NCI-H2227 (cell line): ENCODE measurements at regions not wholly inside any gene's neighbourhood (a gene's known extent, or its start where the extent isn't known, plus 50 kb on each side); places are given as distances from the start of the nearest gene placed in this dataset.

Experiments used
- DNase-seq: peaks from one replicate; lab custom pipeline; 2025; ENCODE audit not compliant: unreplicated experiment; lab: John Stamatoyannopoulos, UW

- DNase-seq = no peak
Observed at GRCh38 chr3:155029941-155030340, 50.2 kb upstream of the MME start.

- no peak for DNase-seq
Observed at GRCh38 chr3:155026999-155027591, 53.0 kb upstream of the MME start.

- DNase-seq = no peak
Observed at GRCh38 chr3:155024006-155024638, 56.0 kb upstream of the MME start.

GRCh38 chr3:155022896-155023295 is 57.2 kb upstream of the MME start:
- DNase-seq = no peak

- no peak for DNase-seq
Observed at GRCh38 chr3:155019575-155019974, 60.5 kb upstream of the MME start.

- no peak for DNase-seq
Observed at GRCh38 chr3:155018621-155019330, 61.3 kb upstream of the MME start.

GRCh38 chr3:155015776-155016436 is 64.2 kb upstream of the MME start:
- DNase-seq = no peak

- no peak for DNase-seq
Observed at GRCh38 chr3:155014953-155015352, 65.2 kb upstream of the MME start.

GRCh38 chr3:155013427-155013826 is 66.7 kb upstream of the MME start:
- DNase-seq = no peak

- DNase-seq = no peak
Observed at GRCh38 chr3:155012584-155012983, 67.5 kb upstream of the MME start.

GRCh38 chr3:155010416-155010815 is 69.7 kb upstream of the MME start:
- DNase-seq = no peak

GRCh38 chr3:155009217-155009616 is 70.9 kb upstream of the MME start:
- DNase-seq = no peak

GRCh38 chr3:155007729-155008128 is 72.4 kb upstream of the MME start:
- DNase-seq = no peak

GRCh38 chr3:155001289-155002010 is 78.7 kb upstream of the MME start:
- DNase-seq = no peak

- DNase-seq = no peak
Observed at GRCh38 chr3:154992655-154993054, 87.5 kb upstream of the MME start.

- no peak for DNase-seq
Observed at GRCh38 chr3:154990543-154990942, 89.6 kb upstream of the MME start.

GRCh38 chr3:154987846-154988245 is 92.3 kb upstream of the MME start:
- no peak for DNase-seq

GRCh38 chr3:154981664-154982063 is 98.5 kb upstream of the MME start:
- no peak for DNase-seq

GRCh38 chr3:154981201-154981600 is 98.9 kb upstream of the MME start:
- DNase-seq = no peak

GRCh38 chr3:154979331-154979730 is 100.8 kb upstream of the MME start:
- DNase-seq = no peak

GRCh38 chr3:154977666-154978065 is 102.5 kb upstream of the MME start:
- no peak for DNase-seq
